ENCODE measurements at regions not wholly inside any gene's neighbourhood (a gene's known extent, or its start where the extent isn't known, plus 50 kb on each side); places are given as distances from the start of the nearest gene placed in this dataset.
"Not testable (repeated sequence)": the region's sequence is repeated elsewhere in the genome, so short reads cannot be mapped to it uniquely, and the experiment has no call there.

DNA sequence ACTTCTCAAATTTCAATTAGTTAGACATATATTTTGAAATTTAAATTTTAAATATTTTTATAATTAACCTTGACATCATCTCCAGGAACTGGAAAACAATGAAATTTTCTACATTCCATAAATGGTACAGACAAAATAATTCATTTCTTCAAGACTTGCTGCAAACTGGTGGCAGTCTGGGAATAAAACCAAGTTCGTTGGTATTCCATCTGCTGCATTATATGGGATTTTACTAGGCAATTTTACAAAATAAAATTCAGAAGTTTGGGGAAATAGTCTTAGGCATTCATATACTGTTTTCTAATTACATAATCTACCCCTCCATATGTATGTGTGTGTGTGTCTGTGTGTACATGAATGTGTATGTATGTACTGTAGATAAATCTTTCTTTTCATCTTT, 984.6 kb upstream of the KCND2 start:
- no peak for DNase-seq
- intact Hi-C loops (cut with micrococcal nuclease) = no loop called here
- H3K36me3 ChIP-seq = no peaks in the 10 kb centered on the region
- H3K27ac ChIP-seq (replicated peaks) = no peak overlapping the region
- peaks cover 9% of the 10 kb centered on the region for H3K9me3 ChIP-seq (replicated peaks)
- no peaks in the 10 kb centered on the region for H3K27me3 ChIP-seq (ENCODE audit: low read depth)
- no peaks in the 10 kb centered on the region for H3K4me1 ChIP-seq
- H3K4me3 ChIP-seq = no peak overlapping the region
- TF ChIP-seq CTCF (IDR thresholded peaks at IDR 0.05; ENCODE audit: borderline replicate concordance) = no peak

DNA sequence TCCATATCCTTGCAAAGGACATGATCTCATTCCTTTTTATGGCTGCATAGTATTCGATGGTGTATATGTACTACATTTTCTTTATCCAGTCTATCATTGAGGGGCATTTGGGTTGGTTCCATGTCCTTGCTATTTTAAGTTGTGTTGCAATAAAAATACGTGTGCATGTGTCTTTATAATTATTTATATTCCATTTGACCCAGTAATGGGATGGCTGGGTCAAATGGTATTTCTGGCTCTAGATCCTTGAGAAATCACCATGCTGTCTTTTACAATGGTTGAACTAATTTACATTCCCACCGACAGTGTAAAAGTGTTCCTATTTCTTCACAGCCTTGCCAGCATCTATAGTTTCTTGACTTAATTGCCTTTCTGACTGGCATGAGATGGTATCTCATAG, 972.6 kb upstream of the KCND2 start:
- H3K4me3 ChIP-seq; H3K27ac ChIP-seq (replicated peaks); intact Hi-C loops (cut with micrococcal nuclease); DNase-seq; H3K9me3 ChIP-seq (replicated peaks); H3K4me1 ChIP-seq; H3K36me3 ChIP-seq; H3K27me3 ChIP-seq (ENCODE audit: low read depth): not testable (repeated sequence)

- no peaks in the 10 kb centered on the region for H3K27me3 ChIP-seq (ENCODE audit: low read depth)
- no peak overlapping the region for H3K4me3 ChIP-seq
- intact Hi-C loops (cut with micrococcal nuclease) = no loop called here
- H3K9me3 ChIP-seq (replicated peaks) = peaks cover 15% of the 10 kb centered on the region
- no peaks in the 10 kb centered on the region for H3K36me3 ChIP-seq
- H3K27ac ChIP-seq (replicated peaks) = no peak overlapping the region
- no peak for DNase-seq
- no peaks in the 10 kb centered on the region for H3K4me1 ChIP-seq
- TF ChIP-seq CTCF (IDR thresholded peaks at IDR 0.05; ENCODE audit: borderline replicate concordance) = no peak
Measured at GRCh38 chr7:119320316-119320715, 952.7 kb upstream of the KCND2 start.

GRCh38 chr7:119329715-119330114, 943.3 kb upstream of the KCND2 start:
- Histone ChIP-seq H3K27ac (replicated peaks) (no peak overlapping the region), H3K36me3 (no peaks in the 10 kb centered on the region), H3K4me1 (no peaks in the 10 kb centered on the region), H3K9me3 (replicated peaks) (peaks cover 18% of the 10 kb centered on the region), H3K27me3 (ENCODE audit: low read depth) (no peaks in the 10 kb centered on the region), H3K4me3 (no peak overlapping the region)
- no peak for TF ChIP-seq CTCF (IDR thresholded peaks at IDR 0.05; ENCODE audit: borderline replicate concordance)
- intact Hi-C loops (cut with micrococcal nuclease) = no loop called here
- no peak for DNase-seq

DNA sequence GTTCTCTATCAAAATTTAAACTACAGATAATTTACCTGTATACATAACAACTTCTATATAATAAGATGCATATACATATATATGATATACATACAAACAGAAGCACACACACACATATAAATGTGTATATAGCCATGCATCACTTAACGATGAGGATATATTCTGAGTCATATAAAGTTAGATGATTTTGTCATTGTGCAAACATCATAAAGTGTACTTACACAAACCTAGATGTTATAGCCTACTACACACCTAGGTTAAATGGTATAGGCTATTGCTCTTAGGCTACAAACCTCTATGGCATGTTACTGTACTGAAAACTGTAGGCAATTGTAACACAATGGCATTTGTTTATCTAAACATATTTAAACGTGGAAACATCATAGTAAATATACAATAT, 937.6 kb upstream of the KCND2 start:
- TF ChIP-seq CTCF (IDR thresholded peaks at IDR 0.05; ENCODE audit: borderline replicate concordance) = no peak
- no peak for DNase-seq
- no peaks in the 10 kb centered on the region for H3K36me3 ChIP-seq
- H3K27ac ChIP-seq (replicated peaks) = no peak overlapping the region
- H3K4me3 ChIP-seq = no peak overlapping the region
- no peaks in the 10 kb centered on the region for H3K27me3 ChIP-seq (ENCODE audit: low read depth)
- peaks cover 8% of the 10 kb centered on the region for H3K9me3 ChIP-seq (replicated peaks)
- intact Hi-C loops (cut with micrococcal nuclease) = no loop called here
- H3K4me1 ChIP-seq = no peaks in the 10 kb centered on the region

- Histone ChIP-seq H3K9me3 (replicated peaks) (peaks cover 18% of the 10 kb centered on the region), H3K27ac (replicated peaks) (no peak overlapping the region), H3K27me3 (ENCODE audit: low read depth) (no peaks in the 10 kb centered on the region), H3K4me3 (no peak overlapping the region), H3K4me1 (no peaks in the 10 kb centered on the region), H3K36me3 (no peaks in the 10 kb centered on the region)
- DNase-seq = no peak
- intact Hi-C loops (cut with micrococcal nuclease) = no loop called here
- no peak for TF ChIP-seq CTCF (IDR thresholded peaks at IDR 0.05; ENCODE audit: borderline replicate concordance)
Measured at GRCh38 chr7:119341822-119342221, 931.2 kb upstream of the KCND2 start.
